ENCODE measurements at regions not wholly inside any gene's neighbourhood (a gene's known extent, or its start where the extent isn't known, plus 50 kb on each side); places are given as distances from the start of the nearest gene placed in this dataset.

GRCh38 chr14:58783792-58784511 is 146.2 kb downstream of the DACT1 start:
- no peak for DNase-seq (ENCODE audit: low spot score)

GRCh38 chr14:58784931-58785330 is 147.2 kb downstream of the DACT1 start:
- no peak for DNase-seq (ENCODE audit: low spot score)

GRCh38 chr14:58785701-58786100 is 147.9 kb downstream of the DACT1 start:
- no peak for DNase-seq (ENCODE audit: low spot score)

GRCh38 chr14:58787592-58787991 is 149.8 kb downstream of the DACT1 start:
- DNase-seq (ENCODE audit: low spot score): no peak

- DNase-seq (ENCODE audit: low spot score): no peak
Observed at GRCh38 chr14:58788655-58789503, 151.1 kb downstream of the DACT1 start.

- DNase-seq (ENCODE audit: low spot score): no peak
Observed at GRCh38 chr14:58789736-58790135, 152.0 kb downstream of the DACT1 start.

- no peak for DNase-seq (ENCODE audit: low spot score)
Observed at GRCh38 chr14:58792416-58792815, 154.7 kb downstream of the DACT1 start.

- no peak for DNase-seq (ENCODE audit: low spot score)
Observed at GRCh38 chr14:58793131-58793740, 155.5 kb downstream of the DACT1 start.

GRCh38 chr14:58794993-58795762 is 157.4 kb downstream of the DACT1 start:
- no peak for DNase-seq (ENCODE audit: low spot score)

GRCh38 chr14:58796242-58797009 is 158.7 kb downstream of the DACT1 start:
- DNase-seq (ENCODE audit: low spot score): no peak

- no peak for DNase-seq (ENCODE audit: low spot score)
Observed at GRCh38 chr14:58797010-58797429, 159.3 kb downstream of the DACT1 start.

- no peak for DNase-seq (ENCODE audit: low spot score)
Observed at GRCh38 chr14:58798173-58798572, 160.4 kb downstream of the DACT1 start.

- DNase-seq (ENCODE audit: low spot score): no peak
Observed at GRCh38 chr14:58801086-58801485, 163.3 kb downstream of the DACT1 start.

GRCh38 chr14:58805057-58805456 is 167.3 kb downstream of the DACT1 start:
- no peak for DNase-seq (ENCODE audit: low spot score)

GRCh38 chr14:58805605-58806409 is 168.0 kb downstream of the DACT1 start:
- DNase-seq (ENCODE audit: low spot score): no peak

- no peak for DNase-seq (ENCODE audit: low spot score)
Observed at GRCh38 chr14:58807191-58807590, 169.4 kb downstream of the DACT1 start.

GRCh38 chr14:58808828-58809227 is 171.1 kb downstream of the DACT1 start:
- no peak for DNase-seq (ENCODE audit: low spot score)

- no peak for DNase-seq (ENCODE audit: low spot score)
Observed at GRCh38 chr14:58809520-58809919, 171.8 kb downstream of the DACT1 start.

- no peak for DNase-seq (ENCODE audit: low spot score)
Observed at GRCh38 chr14:58812050-58812910, 174.5 kb downstream of the DACT1 start.

GRCh38 chr14:58813745-58814144 is 176.0 kb downstream of the DACT1 start:
- no peak for DNase-seq (ENCODE audit: low spot score)
